Suppressor macrophage (primary cell): ENCODE measurements at regions not wholly inside any gene's neighbourhood (a gene's known extent, or its start where the extent isn't known, plus 50 kb on each side); places are given as distances from the start of the nearest gene placed in this dataset.

Experiments used
- DNase-seq, 4 experiments: peaks; one replicate each; pipeline ENCODE4 v3.0.0-alpha.2; 2020 to 2022

- no peak for DNase-seq
Measured at GRCh38 chr2:185152186-185152585, 553.9 kb downstream of the ZNF804A start.

GRCh38 chr2:185161701-185162100, 563.4 kb downstream of the ZNF804A start:
- no peak for DNase-seq

DNA sequence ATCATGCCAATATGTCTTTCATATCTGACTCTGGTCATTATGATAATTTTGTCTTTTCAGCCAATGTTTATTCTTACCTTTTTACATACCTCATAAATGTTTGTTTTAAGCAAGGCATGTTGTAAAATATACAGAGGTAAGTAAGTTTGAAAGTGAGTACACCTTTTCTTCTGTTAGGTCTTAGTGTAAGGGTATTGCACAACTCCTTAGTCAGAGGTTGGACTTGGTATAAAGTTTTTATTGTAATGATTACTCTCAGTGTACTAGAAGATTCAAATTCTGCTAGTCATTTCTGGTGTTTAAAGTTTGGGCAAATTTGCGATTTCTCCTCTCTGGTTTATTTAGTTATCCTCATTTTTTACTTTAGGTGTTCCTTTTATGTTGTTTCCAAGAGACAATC, 564.3 kb upstream of the FSIP2 start:
- no peak for DNase-seq

DNA sequence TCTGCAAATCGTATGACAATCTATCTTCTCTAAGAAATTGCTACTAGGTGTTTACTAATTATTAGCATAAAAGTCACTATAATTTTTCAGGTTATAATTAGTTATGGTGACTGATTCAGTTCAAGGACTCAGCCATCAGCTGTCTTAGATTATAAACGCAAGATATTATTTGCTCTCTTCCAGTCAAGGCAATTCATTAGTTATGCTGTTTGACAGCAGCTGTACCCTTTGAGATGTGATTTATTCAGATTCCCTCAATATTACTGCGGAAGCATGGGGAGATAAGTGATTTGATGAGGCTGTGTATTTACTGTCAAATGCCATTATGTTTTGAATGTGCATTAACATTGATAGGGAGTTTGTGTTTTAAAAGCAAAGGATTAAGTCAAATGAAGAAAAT, 558.9 kb upstream of the FSIP2 start:
- no peak for DNase-seq

DNA sequence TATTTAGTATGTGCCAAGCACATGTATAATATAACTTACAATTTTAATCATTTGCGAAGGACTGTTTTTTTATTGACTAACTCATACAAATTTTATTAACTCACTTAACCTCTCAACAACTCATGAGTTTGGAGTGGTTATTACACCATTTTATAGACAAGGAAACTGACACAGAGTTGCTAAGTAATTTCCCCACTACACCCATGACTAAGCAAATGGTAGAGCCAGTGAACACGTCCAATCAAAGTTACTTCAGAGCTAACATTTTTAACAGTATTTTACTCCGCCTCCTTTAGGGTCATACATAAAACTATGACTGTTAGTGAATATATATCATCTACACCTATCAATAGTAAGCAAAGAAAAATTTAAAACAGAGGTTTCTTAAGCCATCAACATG, 556.7 kb upstream of the FSIP2 start:
- no peak for DNase-seq

- no peak for DNase-seq
Measured at GRCh38 chr2:185185044-185185443, 553.6 kb upstream of the FSIP2 start.

- no peak for DNase-seq
Measured at GRCh38 chr2:185187421-185187820, 551.2 kb upstream of the FSIP2 start.

GRCh38 chr2:185188656-185189055, 549.9 kb upstream of the FSIP2 start:
- DNase-seq: no peak

GRCh38 chr2:185201063-185201462, 537.5 kb upstream of the FSIP2 start:
- no peak for DNase-seq

DNA sequence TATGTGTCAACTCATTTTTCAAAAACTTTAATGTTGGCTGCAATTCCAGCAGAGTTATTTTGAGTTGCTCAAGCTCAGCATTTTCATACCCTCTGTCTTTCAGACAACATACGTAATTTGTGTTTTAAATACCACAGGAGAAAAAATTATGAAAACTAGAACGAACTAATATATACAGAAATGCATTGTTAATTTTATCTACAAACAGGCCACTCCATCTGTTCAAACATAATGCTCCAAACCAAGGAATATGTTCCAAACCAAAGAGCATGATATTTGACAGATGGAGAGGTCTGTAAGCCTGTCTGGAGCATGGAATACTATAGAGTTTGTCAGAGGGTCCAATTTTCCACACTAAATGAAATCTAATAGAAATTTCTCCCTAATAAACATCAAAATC, 536.2 kb upstream of the FSIP2 start:
- DNase-seq: no peak

- DNase-seq: no peak
Measured at GRCh38 chr2:185202945-185203528, 535.6 kb upstream of the FSIP2 start.

DNA sequence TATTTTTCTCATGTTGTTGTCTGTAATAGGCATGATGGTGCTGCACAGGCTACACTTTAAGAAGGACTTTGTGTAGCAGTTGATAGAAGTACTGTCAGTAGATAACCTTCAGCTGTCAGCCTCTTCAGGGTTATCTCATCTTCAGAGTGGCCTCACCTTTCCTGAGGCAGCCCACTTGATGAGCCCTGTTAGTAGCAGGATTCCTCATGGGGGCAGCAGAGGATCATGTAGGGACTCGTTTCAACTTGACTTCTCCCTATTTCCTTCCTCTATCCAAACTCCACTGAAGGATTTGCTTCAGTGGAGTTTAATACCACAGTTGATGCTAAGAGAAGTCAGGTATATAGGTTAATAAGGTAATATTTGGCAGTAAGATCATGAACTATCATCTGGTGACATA, 530.3 kb upstream of the FSIP2 start:
- DNase-seq: peak in 3 of 4 experiments; percentile 5 to 24 (median 7)

GRCh38 chr2:185215497-185215896, 523.1 kb upstream of the FSIP2 start:
- no peak for DNase-seq

DNA sequence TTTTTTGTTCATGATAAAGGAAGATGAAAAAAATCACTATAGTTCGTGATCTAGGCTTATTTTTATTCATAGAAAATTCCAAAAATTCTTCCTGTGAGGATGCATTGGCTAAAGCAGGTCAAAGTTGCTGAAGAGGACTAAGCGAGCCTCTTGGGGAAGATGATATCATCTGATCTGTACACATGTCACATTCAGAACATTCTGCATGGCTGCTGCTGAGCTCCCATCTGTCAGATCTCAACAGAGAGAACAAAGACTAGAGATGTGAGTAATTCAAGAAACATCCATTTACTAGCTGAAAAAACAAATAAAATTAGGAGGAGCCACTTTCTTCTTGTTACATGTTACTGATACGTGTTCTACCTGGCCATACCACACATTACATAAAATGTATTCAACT, 518.6 kb upstream of the FSIP2 start:
- no peak for DNase-seq

- DNase-seq: no peak
Measured at GRCh38 chr2:185222311-185222710, 516.3 kb upstream of the FSIP2 start.

DNA sequence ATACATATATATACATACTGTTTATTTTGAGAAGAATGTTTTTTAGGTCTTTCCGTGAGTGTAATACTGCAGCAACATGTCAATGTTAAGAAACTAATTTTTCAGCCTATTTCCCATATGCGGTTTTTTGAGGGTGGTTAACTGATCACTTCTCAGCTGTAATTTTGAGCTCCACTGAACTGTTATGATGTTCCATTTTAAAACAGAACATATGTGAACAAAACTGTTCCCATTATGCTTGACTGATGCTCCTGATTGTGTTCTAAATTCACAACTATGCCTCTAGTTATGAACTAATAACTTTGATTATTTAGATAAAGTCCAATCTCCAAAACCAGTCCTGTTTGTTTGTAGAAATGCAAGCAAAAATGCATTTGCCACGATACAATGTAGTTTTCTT, 511.2 kb upstream of the FSIP2 start:
- no peak for DNase-seq

DNA sequence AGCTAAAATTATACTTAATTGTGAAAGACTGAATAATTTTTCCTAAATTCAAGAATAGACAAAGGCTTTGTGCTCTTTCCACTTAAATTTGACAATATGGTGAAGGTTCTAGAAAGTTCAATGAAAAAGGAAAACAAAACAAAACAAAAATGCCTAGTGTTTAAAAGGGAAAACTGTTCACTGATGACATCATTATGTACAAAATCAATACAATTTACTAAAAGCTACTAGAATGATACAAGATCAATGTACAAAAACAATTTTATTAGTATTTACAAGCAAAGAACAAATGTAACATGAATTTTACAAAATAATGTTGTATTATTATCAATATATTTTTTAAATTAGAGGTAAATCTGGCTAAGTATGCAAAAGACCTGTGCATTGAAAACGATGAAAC, 499.1 kb upstream of the FSIP2 start:
- DNase-seq: no peak

DNA sequence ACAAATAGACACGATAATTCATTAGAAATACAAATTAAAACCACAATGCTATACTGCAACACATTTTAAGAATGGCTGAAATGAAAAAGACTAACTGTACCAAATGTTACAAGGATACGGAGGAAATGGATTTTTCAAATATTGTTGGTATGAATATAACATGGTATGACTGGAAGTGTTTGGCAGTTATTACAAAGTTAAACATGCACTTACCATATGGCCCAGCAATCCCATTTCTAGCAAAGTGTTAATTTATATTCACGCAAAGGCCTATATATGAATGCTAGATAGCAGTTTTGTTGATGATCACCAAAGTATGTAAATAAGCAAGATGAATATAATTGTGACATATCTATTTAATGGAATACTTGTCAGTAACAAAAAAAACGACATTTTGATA, 497.8 kb upstream of the FSIP2 start:
- DNase-seq: no peak

GRCh38 chr2:185241556-185241955, 497.0 kb upstream of the FSIP2 start:
- DNase-seq: no peak

GRCh38 chr2:185242462-185242861, 496.1 kb upstream of the FSIP2 start:
- DNase-seq: no peak

GRCh38 chr2:185245216-185245615, 493.4 kb upstream of the FSIP2 start:
- no peak for DNase-seq

DNA sequence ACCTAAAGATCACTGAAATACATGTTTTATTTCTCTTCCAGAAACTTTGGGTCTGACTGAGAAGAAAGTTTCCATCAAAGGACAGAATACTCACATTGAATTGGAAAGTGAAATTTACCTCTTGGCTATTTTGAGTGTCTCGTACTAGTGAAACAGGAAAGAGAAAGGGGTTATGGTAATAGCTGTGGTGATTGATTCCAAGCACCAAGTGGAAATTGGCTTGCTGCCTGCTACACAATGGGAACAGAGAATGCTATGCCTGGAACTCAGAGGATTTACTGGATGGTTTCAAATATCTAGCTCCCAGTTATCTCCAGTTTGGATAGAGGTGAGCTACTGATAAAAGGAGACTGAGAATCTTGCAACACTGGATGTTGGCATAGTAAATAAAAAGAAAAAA, 492.8 kb upstream of the FSIP2 start:
- no peak for DNase-seq

DNA sequence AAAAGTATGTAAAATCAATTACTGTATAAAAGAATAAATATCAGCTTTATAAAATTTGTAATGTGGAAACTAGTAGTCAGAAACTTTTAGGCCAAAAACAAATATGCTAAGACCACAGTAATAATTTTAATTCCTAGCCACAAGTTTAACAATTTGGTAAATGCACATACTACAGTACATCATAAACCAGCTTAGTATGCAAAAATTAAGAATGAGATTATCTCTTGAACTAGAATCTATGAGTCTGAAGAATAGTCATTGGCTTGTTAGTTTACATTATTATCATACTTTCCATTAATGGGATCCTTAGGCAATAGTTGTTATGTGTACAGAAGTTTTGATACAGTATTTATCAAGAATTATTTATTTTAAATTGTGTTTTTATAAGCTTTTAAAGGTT, 491.9 kb upstream of the FSIP2 start:
- no peak for DNase-seq

GRCh38 chr2:185255566-185255965, 483.0 kb upstream of the FSIP2 start:
- no peak for DNase-seq

DNA sequence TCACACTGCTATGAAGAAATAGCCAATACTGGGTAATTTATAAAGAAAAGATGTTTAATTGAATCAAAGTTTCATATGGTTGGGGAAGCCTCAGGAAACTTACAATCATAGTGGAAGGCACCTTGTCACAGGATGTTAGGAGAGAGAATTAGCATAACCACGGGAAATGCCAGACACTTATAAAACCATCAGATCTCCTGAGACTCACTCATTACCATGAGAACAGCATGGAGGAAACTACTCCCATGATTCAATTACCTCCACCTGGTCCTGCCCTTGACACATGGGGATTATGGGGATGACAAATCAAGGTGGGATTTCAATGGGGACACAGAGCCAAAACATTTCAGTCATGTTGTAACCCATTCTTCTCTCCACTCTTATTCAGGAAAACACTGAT, 472.9 kb upstream of the FSIP2 start:
- DNase-seq: no peak

- DNase-seq: no peak
Measured at GRCh38 chr2:185268651-185269050, 470.0 kb upstream of the FSIP2 start.
